DND-41 (cell line): ENCODE measurements at regions not wholly inside any gene's neighbourhood (a gene's known extent, or its start where the extent isn't known, plus 50 kb on each side); places are given as distances from the start of the nearest gene placed in this dataset.

Experiments
- ATAC-seq: fragments of 200-7000 bp; cut with Tn5 transposase; 3 replicates; pipeline ENCODE4 v1.9.1; 2021; ENCODE audit warnings: low read depth; ENCODE audit not compliant: insufficient read depth
- DNase-seq: peaks from one replicate; pipeline ENCODE4 v3.0.0-alpha.2; 2020
- H2AFZ ChIP-seq: 2 replicates; pipeline ENCODE4 v1.6.0; 2012; ENCODE audit warnings: low read depth, low read length
- H3K27ac ChIP-seq: 2 replicates; pipeline ENCODE4 v1.5.1; 2012; ENCODE audit warnings: low read length, inconsistent platforms
- H3K27me3 ChIP-seq: fragments of 200-600 bp; sonication (generic); 2 replicates; pipeline ENCODE4 v1.6.0; 2012; ENCODE audit warnings: low read length, mild to moderate bottlenecking, inconsistent platforms; ENCODE audit not compliant: insufficient read depth, poor library complexity
- H3K36me3 ChIP-seq: 2 replicates; pipeline ENCODE4 v1.5.1; 2012; ENCODE audit warnings: low read length, inconsistent platforms; ENCODE audit not compliant: insufficient read depth
- H3K4me1 ChIP-seq: 2 replicates; pipeline ENCODE4 v1.5.1; 2012; ENCODE audit warnings: mild to moderate bottlenecking, low read length; ENCODE audit not compliant: insufficient read depth
- H3K4me2 ChIP-seq: 2 replicates; pipeline ENCODE4 v1.6.0; 2012; ENCODE audit warnings: mild to moderate bottlenecking, moderate library complexity, low read length, inconsistent platforms; ENCODE audit not compliant: insufficient read depth
- H3K4me3 ChIP-seq, 2 experiments: fragments of 200-600 bp in 1 of 2; shearing (Covaris generic) in 1 of 2; 2 replicates each; pipeline ENCODE4 v1.5.1; 2012 to 2016; ENCODE audit warnings: inconsistent platforms in 2 of 2, low read length in 2 of 2, mild to moderate bottlenecking in 2 of 2, low read depth in 1 of 2, moderate library complexity in 1 of 2
- H3K79me2 ChIP-seq: 2 replicates; pipeline ENCODE4 v1.6.0; 2012; ENCODE audit warnings: low read length, inconsistent platforms; ENCODE audit not compliant: insufficient read depth
- H3K9ac ChIP-seq: 2 replicates; pipeline ENCODE4 v1.6.0; 2012; ENCODE audit warnings: low read depth, mild to moderate bottlenecking, inconsistent platforms, low read length, moderate library complexity
- H3K9me3 ChIP-seq: 2 replicates; pipeline ENCODE4 v1.5.1; 2012; ENCODE audit warnings: low read length, moderate library complexity, mild to moderate bottlenecking, inconsistent platforms; ENCODE audit not compliant: insufficient read depth, severe bottlenecking
- H4K20me1 ChIP-seq: 2 replicates; pipeline ENCODE4 v1.6.0; 2012; ENCODE audit warnings: low read length; ENCODE audit not compliant: insufficient read depth
- EZH2 ChIP-seq: IDR thresholded peaks from 3 replicates; pipeline ENCODE4 v1.6.1; 2012; ENCODE audit warnings: borderline replicate concordance, low read depth, mild to moderate bottlenecking, moderate library complexity, low read length, inconsistent platforms; ENCODE audit not compliant: severe bottlenecking
- TF ChIP-seq, protein P1 (sequence below): IDR thresholded peaks from 2 replicates; pipeline ENCODE4 v1.5.1; 2012; ENCODE audit warnings: borderline replicate concordance, low read length, moderate library complexity, mild to moderate bottlenecking; ENCODE audit not compliant: poor library complexity, severe bottlenecking; ENCODE audit errors: extremely low read depth

DNA sequence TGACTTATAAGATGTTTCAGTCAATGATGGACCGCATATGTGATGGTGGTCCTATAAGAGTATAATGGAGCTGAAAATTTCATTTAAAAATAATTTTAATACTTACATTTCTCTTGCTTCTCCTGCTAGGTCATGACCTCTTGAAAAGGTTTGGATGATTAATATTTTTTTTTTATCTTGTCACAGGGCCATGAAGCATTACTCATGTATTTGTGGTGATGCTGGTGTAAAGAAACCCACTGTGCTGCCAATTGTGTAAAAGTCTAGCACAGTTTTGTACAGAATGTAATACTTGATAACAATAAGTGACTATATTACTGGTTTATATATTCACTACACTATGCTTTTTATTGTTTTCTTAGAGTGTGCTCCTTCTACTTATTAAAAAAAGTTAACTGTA lies 124.2 kb upstream of the CELF4 start:
- Histone ChIP-seq H3K27me3 (no peaks in the 10 kb centered on the region), H3K36me3 (no peaks in the 10 kb centered on the region), H3K4me1 (no peaks in the 10 kb centered on the region), H3K9ac (no peak overlapping the region), H3K9me3 (no peaks in the 10 kb centered on the region), H3K4me3 (no peak overlapping the region), H3K4me2 (no peak overlapping the region), H3K27ac (no peak overlapping the region), H3K79me2 (no peaks in the 10 kb centered on the region), H2AFZ (no peak overlapping the region), H4K20me1 (no peaks in the 10 kb centered on the region)
- DNase-seq (no peak), ATAC-seq (no peak)
- no peak for TF ChIP-seq EZH2
- TF ChIP-seq, protein P1, sequence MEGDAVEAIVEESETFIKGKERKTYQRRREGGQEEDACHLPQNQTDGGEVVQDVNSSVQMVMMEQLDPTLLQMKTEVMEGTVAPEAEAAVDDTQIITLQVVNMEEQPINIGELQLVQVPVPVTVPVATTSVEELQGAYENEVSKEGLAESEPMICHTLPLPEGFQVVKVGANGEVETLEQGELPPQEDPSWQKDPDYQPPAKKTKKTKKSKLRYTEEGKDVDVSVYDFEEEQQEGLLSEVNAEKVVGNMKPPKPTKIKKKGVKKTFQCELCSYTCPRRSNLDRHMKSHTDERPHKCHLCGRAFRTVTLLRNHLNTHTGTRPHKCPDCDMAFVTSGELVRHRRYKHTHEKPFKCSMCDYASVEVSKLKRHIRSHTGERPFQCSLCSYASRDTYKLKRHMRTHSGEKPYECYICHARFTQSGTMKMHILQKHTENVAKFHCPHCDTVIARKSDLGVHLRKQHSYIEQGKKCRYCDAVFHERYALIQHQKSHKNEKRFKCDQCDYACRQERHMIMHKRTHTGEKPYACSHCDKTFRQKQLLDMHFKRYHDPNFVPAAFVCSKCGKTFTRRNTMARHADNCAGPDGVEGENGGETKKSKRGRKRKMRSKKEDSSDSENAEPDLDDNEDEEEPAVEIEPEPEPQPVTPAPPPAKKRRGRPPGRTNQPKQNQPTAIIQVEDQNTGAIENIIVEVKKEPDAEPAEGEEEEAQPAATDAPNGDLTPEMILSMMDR = no peak

DNA sequence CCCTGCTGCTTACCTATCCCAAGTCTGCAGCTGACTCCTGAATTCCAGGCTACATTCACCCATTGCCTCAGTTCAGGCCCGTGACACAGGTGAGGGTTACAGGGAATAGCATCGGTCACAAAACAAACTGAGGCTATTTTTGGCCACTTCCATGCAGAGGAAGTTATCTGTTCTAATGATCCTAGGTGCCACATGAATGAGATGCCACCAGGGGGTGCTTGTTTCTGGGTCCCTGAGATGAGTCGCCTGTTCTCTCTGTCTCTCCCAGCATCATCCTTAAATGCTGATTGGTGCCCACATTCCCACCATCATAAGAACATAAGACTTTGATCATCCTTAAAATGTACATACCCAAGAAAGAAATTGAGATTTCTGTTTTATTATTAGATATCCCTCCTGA lies 119.0 kb upstream of the CELF4 start:
- no peak overlapping the region for H2AFZ ChIP-seq
- DNase-seq (no peak), ATAC-seq (no peak)
- no peaks in the 10 kb centered on the region for H3K79me2 ChIP-seq
- H3K9me3 ChIP-seq = no peaks in the 10 kb centered on the region
- TF ChIP-seq EZH2 = no peak
- TF ChIP-seq, protein P1 = no peak
- H3K36me3 ChIP-seq = no peaks in the 10 kb centered on the region
- H3K27ac ChIP-seq = no peak overlapping the region
- no peaks in the 10 kb centered on the region for H4K20me1 ChIP-seq
- H3K27me3 ChIP-seq = no peaks in the 10 kb centered on the region
- H3K4me1 ChIP-seq = no peaks in the 10 kb centered on the region
- H3K4me2 ChIP-seq = no peak overlapping the region
- no peak overlapping the region for H3K4me3 ChIP-seq
- no peak overlapping the region for H3K9ac ChIP-seq

GRCh38 chr18:37684183-37684582 lies 118.6 kb upstream of the CELF4 start:
- Histone ChIP-seq H3K27ac (no peak overlapping the region), H3K4me3 (no peak overlapping the region), H3K36me3 (no peaks in the 10 kb centered on the region), H3K79me2 (no peaks in the 10 kb centered on the region), H3K9me3 (no peaks in the 10 kb centered on the region), H3K4me1 (no peaks in the 10 kb centered on the region), H4K20me1 (no peaks in the 10 kb centered on the region), H3K4me2 (no peak overlapping the region), H3K9ac (no peak overlapping the region), H3K27me3 (no peaks in the 10 kb centered on the region), H2AFZ (no peak overlapping the region)
- DNase-seq = no peak
- ATAC-seq = no peak
- no peak for TF ChIP-seq EZH2
- TF ChIP-seq, protein P1 = no peak

DNA sequence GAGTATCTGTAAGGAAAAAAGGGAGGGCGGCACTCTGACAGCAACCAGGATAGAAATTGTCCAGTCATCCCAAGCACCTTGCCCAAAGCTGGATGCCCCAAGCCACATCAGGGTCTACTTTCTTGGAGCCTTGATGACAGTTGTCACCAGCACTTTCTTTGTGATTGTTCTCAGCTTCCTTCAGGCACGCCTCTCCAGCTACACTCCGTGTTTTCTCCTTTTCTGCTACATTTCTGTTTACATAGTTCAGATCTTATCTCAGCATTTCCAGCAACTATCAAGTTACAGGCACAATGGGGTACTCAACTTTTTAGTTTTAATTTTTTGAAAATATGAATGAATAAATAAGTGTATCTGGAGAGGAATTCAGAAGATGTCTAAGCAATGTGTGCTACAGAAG lies 115.3 kb upstream of the CELF4 start:
- Histone ChIP-seq H3K9ac (no peak overlapping the region), H2AFZ (no peak overlapping the region), H3K4me1 (no peaks in the 10 kb centered on the region), H3K36me3 (no peaks in the 10 kb centered on the region), H3K9me3 (no peaks in the 10 kb centered on the region), H3K4me3 (no peak overlapping the region), H3K4me2 (no peak overlapping the region), H3K27me3 (no peaks in the 10 kb centered on the region), H4K20me1 (no peaks in the 10 kb centered on the region), H3K79me2 (no peaks in the 10 kb centered on the region), H3K27ac (no peak overlapping the region)
- no peak for DNase-seq
- no peak for ATAC-seq
- TF ChIP-seq EZH2 = no peak
- TF ChIP-seq, protein P1 = no peak
